HG03342 (cell line): ENCODE measurements at regions not wholly inside any gene's neighbourhood (a gene's known extent, or its start where the extent isn't known, plus 50 kb on each side); places are given as distances from the start of the nearest gene placed in this dataset.
"Not testable (repeated sequence)": the region's sequence is repeated elsewhere in the genome, so short reads cannot be mapped to it uniquely, and the experiment has no call there.

ENCODE experiments used
- ATAC-seq: cut with Tn5 transposase; IDR thresholded peaks from one replicate; pipeline ENCODE4 v1.9.1; 2021; ENCODE audit warnings: mild to moderate bottlenecking, moderate library complexity; ENCODE audit not compliant: unreplicated experiment

DNA sequence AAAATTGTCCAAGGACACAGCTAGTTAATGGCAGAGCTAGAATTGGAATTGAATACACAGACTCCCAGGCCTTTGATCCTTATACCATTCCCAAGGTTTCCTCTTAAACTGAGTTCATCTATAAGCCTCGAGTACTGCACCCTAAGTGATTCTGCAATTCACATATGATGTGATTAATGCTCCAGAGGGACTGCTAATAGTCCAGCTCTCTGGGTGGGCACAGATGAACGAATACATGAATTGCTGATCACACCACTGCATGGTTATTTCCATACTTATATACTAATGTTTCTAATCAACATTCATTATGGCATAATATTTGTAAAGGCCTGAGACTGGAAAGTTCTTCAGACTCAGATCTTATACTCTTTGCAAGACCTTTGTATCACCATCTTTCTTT, 101.8 kb downstream of the NUFIP1 start:
- ATAC-seq = no peak

DNA sequence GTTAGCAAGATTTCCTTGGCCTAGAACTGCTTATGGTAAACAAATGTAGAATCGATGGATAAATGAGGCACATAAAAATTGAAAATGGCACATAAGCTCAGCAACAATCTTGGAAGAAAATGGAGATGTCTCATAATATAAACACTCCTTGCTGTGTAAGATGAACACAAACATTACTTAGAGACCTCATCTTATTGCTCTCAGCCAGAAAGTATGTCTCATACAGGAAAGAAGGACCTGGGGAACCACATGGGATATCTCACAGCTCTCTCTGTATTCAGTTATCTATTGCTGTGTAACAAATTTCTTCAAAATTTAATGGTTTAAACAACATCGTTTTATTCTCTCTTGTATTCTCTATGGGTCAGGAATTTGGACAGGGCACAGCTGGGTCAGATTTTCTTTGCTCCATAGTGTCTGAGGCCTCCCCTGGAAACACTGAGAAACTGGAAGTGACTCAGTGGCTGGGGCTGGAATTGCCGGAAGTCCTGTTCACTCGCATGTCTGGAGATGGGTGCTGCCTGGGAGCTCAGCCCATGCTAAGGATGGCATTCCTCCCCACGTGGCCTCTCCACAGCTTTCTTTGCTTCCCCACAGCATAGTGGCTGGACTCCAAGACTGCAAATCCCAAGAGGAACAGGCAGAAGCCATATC, 105.1 kb downstream of the NUFIP1 start:
- no peak for ATAC-seq

DNA sequence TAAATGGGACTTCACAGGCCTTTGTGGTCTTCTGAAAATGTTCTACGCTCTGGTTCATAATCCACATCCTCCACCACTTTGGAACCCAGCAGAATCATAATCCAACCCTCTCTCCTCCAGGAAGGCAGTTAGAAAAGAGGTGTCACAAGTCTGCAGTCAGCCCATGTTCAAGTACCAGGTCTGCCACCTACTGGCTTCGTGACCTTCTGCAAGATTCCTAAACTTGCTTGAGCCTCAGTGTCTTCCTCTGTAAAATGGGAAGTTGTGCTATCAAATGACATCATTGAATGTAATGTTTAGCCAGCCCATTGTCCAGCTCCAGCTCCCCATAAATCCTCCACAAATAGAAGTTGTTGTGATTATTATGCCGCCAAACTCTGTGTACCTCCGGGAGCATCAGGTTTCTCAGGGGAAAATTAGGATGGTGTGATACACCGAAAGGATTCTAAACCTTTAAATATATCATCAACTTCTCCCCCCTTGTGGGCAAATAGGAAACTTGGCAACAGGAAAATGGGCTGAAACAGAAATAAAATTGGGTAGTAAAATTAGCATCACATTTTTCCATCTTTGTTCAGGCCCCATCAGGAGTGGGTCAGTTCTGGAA, 109.7 kb downstream of the NUFIP1 start:
- no peak for ATAC-seq

DNA sequence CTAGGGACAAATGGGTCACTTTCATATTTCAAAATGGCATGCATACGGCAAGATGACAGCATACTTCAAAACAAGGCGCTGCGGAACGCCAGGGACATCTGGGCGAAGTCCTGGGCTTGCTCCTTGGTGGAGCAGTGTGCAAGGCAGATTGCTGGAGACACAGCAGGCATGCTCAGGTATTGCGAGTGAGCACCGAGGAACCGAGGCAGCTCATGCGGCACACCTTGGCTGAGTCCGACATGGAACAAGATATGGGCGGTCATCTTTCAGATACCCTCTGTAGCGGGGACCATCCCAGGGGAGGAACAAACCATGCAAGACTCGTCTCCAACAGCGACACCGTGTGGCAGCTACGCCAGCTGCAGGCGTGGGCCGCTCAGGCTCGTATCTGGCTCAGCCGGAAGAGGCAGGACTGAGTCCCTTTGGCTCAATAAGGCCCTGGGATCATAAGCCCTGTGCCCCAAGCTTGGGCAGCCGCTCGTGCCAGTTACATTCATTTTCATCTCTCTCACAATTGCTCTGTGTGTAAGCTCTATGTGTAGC, 112.4 kb downstream of the NUFIP1 start:
- ATAC-seq = no peak

DNA sequence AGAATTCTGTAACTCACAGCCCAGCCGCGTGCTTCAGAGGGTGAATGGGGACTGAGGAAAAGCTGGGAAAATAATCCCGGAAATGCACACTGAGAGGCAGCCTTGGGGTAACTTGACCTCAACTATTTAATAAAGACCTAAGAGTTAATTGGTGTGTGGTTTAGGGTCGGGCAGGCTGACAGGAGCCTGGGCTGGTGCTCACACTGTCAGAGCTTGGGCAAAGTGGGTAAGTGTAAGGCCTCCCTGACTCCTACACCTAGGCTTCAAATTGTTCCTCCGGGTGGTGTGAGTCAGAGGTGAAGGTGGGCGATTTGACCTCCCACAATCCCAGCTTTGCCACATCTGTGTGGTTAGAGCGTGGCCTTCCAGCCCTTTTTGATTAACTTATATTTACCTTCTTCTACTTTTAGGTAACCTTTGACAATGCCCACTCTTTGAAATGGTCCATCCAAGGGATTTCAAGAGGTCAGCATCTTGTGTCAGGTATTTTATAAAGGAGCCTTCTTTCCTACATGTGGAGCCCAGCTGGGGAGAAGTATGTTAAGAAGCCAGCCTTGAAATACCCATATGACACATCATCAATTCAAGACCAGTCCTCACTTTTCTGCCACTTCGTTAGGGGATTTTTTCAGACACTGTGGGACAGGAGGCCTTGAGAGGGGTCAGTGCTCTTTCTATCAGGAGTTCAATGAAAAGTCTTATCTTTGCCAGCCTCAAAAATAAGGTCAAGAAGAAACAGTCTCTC, 114.2 kb downstream of the NUFIP1 start:
- ATAC-seq = no peak

DNA sequence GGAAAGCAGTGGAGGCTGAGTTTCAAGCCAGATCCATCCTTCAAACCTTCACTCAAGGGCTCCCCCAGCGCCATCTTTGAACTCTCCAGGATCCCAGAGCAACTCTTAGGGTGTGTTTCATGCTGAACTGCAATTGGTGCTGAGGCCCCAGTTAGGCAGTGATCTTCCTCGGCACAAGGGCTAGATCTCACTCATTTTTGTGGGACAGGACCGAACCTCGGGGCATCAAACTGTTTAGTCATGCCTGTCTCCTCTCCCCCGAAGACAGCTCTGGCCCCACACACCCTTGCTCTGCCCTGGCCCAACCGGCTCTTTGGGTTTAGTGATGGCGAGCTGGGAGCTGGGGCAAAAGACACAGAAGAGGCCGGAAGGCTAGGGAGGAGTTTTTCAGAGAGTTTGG, 115.1 kb downstream of the NUFIP1 start:
- no peak for ATAC-seq

DNA sequence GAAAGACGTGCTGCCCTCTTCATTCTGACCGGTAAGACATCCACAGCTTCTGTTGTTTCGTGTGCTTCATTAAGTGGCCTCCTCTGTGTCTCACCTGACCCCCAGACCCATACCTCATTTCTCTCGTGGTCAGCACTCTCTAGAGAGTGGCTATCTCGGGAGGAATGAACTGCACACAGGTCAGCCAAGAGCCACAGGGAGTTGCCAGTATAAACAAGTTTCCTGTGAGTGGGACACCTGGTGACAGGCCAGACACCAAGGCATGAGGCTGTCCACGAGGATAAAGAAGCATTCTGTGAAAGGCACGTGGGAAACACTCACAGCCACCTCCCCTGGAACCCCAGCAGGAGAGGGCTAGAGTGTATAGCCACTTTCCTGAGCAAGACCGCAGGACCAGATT, 115.8 kb downstream of the NUFIP1 start:
- ATAC-seq = no peak

DNA sequence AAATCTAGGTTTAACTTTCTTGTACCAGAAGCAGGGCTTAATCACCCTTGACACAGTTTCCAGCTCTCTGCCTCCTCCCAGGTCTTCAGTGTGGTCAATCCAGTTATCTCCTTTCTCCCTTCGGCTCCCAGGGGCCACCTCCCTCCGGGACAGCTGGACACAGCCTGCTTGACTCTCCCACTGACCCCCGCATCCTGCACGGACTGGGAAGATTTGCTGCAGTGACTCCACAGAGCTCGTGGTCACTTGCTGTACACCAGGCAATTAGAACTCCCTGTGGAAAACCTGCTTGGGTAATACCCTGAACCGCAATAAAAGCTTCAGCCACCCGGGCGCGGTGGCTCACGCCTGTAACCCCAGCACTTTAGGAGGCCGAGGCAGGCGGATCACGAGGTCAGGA, 116.5 kb downstream of the NUFIP1 start:
- no peak for ATAC-seq

DNA sequence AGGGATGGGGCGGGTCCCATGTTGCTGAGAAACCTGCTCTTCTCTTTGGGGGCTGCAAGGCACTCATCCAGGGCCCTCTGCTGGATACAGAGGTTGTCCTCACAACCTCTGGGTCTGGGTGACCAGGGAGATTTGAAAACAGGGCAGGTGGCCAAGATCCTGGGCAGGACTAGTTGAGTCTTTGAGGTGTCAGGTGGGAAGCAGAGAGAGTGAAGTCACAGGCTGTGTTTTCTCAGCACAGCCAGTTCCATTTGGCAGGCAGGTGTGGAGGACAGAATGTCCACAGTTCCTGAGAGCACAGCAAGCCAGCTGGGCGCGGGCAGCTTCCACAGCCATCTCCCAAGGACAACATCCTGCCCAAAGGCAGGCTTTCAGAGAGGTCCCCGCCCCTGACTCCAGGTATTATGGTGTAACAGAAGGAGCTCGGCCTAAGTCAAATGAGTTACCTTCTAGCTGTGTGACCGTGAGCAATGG, 118.8 kb downstream of the NUFIP1 start:
- no peak for ATAC-seq

DNA sequence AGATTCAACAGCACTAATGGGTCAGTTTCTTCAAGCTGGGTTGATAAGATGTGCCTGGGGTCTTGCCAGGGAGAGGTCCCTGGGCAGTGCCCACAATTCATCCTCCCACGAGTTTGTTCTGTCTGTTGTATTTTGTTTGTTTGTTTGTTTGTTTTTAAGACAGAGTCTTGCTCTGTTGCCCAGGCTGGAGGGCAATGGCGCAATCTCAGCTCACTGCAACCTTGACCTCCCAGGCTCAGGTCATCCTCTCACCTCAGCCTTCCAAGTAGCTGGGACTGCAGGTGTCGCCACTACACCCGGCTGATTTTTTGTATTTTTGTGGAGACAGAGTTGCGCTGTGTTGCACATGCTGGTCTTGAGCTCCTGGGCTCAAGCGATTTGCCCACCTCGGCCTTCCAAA, 120.1 kb downstream of the NUFIP1 start:
- ATAC-seq = no peak

DNA sequence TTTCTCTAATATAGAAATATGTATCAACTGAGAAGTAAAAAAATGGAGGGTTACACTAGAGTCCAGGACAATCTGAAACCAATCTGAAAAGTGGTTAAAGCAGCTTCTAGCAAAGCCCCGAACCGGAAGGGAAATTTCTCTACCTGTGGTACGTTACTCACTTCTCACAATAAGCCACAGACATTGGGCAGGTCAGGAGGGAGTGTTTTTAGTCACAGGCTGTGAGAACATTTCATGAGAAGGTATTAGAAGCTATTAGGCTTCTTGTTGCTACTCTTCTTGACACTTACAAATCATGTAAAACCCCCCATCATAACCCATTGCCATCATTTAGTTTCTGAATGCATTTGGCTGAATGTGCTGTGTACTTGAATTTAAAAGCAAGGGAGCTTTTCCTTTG, 120.9 kb downstream of the NUFIP1 start:
- peak; percentile 77 for ATAC-seq

DNA sequence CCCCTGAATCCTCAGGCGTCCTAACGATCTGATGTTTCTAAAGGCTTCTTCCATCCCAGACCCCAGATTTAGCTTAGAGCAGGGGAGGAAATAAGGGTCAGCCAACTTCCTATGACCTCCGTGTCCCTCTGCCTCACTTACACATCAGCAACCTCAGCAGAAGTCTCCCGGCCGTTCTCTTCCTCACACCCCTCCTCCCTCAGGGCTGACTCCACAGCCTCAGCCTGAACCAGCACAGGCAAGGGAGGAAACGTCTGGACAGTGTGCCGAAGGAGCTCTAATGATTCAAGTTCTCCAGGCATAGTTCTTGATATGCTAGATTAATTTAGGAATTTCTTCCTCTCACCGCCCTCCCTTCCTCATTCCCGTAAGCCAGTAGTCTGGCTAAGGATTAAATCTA, 121.4 kb downstream of the NUFIP1 start:
- no peak for ATAC-seq

DNA sequence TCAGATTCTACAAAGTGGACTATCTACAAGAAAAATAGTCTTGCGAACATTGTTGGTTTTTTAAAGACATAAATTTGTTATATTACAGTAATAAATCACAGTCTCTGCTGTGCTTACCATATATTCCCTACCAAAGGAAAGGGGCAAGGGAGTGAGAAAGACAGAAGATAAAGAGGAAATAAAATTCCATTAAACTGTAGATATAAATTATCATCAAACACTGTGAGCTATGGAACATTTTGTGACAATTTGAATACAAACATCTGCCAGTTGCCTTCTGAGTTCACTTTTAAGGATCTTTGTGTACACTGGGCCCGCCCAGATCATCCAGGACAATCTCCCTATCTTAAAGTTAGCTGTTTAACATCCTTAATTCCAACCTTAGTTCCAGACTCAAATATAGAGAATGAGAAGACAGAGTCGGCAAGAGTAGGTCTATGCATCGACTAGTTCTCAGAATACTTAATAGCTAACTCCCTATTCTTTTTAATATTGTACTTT, 122.8 kb downstream of the NUFIP1 start:
- ATAC-seq = no peak

DNA sequence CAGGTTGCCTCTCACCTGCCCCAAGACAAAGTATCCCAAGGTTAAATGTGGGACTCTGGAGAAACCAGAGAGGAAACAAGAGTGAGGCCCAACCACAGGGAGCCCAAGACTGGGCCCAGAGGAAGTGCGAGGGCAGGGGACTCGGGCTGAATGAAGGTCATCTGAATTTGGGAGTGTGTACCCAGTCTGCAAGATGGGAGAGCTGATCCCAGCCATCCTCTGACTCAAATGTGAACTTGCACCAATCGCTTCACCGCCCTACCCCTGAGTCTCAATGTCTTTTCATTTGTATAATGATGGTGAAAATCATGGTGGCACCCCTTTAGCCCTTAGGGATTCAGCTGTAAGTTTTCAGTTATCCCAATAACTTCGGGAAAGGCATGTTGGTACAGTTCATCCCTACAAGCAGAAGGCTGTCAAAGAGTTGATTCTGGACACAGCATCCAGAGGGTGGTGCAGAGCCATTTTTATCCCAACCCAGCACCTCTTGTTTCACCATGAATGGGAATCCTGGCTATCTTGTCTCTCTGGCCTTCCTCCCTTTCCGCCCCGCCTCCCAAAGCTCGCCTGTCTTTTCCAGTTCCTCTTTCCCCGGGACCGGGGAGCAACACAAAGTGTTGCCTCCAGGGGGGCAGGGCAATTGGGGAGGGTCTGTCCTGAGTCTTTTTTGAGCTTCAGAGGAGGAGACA, 123.4 kb downstream of the NUFIP1 start:
- ATAC-seq = no peak

DNA sequence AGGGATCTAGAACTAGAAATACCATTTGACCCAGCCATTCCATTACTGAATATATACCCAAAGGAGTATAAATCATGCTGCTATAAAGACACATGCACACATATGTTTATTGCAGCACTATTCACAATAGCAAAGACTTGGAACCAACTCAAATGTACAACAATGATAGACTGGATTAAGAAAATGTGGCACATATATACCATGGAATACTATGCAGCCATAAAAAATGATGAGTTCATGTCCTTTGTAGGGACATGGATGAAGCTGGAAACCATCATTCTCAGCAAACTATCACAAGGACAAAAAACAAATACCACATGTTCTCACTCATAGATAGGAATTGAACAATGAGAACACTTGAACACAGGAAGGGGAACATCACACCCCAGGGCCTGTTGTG, 125.6 kb downstream of the NUFIP1 start:
- not testable (repeated sequence) for ATAC-seq

DNA sequence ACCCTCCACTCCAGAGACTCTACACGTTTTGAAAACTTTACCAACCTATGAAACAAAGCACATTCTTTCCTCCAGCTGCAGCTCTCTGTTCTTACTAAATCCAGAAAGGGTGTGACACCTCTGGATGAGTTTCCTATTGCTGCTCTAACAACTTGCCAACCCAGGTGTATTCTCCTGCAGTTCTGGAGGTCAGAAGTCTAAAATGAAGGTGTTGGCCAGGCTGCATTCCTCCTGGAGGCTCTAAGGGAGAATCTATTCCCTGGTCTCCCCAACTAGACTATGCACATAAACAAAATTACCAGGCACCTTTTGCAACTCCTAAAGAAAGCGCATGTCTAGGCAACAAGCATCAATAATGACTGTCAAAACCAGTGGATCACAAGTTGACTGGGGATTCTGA, 128.8 kb downstream of the NUFIP1 start:
- ATAC-seq = no peak

DNA sequence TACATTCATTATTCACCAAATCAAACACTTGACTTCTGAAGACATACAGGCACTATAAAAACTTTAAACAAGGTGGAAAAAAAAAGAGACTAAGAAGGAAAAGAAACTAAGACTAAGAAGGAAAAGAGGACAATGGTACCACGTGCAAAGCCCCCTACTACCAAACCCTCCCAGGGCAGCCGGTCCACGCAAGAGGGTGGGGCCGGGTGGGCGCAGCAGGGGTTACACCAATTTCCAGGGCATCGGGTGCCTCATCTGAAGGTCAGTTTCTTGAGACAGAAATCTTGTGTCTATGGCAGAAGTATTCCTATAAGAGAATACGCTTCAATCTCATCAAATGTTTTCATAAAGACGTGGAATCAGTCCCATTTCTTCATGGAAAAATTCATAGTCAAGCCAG, 131.5 kb downstream of the NUFIP1 start:
- ATAC-seq = no peak

DNA sequence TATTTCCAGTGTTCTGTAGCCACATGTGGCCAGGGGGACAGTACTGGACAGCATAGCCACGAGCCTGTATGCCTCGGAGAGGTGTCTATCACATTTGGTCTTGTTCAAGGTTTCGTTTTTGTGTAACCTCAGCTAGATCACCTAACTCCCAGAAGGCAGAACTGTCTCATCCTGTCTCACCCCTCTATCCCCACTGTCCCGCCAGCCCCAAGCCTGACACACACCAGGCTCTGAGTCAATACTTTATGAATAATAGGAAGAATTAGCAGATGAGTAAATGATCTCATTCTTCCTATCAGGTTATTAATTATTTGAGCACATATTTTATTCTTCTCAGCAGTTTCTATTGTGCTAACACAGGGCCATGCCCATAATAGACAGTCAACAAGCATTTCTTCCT, 132.2 kb downstream of the NUFIP1 start:
- ATAC-seq = no peak

DNA sequence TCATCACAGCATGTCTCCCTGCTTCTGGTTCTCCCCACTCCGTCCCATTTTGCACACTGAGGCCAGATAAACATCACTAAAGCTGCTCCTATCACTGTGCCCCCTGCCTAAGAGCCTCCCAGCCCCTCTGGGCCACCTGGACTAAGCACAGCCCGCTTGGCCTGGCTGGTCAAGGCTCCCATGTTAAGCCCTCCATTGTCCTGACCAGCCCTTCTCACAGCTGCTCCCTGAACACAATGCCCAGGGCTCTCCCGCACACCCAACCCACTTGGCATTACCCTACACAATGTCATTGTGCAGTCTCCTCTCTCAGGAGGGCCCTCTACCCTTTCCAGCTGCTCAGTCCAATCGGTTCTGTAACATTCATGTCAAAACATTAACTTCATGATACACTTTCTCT, 133.4 kb downstream of the NUFIP1 start:
- ATAC-seq = no peak

DNA sequence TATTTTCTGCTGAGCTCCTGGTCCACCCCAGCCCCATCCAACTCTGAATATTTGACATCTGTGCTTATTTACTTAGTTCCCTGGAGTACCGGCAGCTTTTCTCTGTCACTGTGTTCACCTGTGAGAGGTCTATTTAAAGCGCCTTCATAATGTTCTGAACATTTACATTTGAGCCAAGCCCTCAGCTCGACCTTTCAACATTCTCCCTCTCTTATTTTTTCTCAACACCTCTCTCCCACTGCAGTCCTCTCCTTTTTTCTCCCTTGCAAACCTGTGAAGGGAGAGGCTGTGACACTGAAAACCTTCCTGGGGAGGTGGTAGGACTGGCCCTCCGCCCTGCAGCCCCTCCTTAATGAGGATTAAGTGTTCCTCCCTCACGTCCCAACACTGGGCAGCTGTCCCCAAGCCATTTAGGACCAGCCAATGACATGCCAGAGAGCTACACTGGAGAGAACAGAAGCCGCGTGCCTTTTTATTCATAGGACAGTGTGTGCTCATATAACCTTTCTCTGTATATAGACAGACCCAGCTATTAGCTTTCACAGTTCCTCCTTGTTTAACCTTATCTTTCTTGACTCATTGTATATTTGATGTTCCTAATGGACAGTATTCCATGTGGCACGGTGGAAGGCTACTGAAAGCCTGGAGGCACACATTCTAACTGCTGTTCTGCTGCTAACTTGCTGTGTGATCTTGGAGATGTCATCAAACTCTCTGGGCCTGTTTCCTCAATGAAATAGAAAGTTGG, 134.8 kb downstream of the NUFIP1 start:
- no peak for ATAC-seq
